HG03025 (cell line): ENCODE measurements at regions not wholly inside any gene's neighbourhood (a gene's known extent, or its start where the extent isn't known, plus 50 kb on each side); places are given as distances from the start of the nearest gene placed in this dataset.

Experiments
- ATAC-seq: cut with Tn5 transposase; IDR thresholded peaks from one replicate; pipeline ENCODE4 v1.9.1; 2021; ENCODE audit warnings: mild to moderate bottlenecking, moderate library complexity; ENCODE audit not compliant: unreplicated experiment, low FRiP score

- peak; percentile 37 for ATAC-seq
Observed at GRCh38 chr6:25035512-25036435, 100.0 kb upstream of the RIPOR2 start.

GRCh38 chr6:25036461-25036860 lies 100.7 kb upstream of the RIPOR2 start:
- ATAC-seq: no peak

DNA sequence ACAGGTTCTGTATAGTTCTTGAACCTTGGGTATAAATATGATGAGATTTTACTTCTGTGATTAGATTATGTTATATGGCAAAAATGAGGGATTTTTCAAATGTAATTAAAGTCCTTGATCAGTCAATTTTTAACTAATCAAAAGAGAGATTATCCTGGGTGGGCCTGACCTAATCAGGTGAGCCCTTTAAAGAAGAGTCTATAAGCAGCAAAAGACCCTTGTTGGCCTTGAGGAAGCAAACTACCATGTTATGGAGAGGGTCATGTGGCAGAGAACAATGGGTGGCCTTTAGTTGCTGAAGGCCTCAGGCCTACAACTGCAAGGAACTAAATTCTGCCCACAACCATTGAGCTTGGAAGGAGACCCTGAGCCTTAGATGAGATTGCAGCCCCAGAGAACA lies 102.5 kb upstream of the RIPOR2 start:
- no peak for ATAC-seq

DNA sequence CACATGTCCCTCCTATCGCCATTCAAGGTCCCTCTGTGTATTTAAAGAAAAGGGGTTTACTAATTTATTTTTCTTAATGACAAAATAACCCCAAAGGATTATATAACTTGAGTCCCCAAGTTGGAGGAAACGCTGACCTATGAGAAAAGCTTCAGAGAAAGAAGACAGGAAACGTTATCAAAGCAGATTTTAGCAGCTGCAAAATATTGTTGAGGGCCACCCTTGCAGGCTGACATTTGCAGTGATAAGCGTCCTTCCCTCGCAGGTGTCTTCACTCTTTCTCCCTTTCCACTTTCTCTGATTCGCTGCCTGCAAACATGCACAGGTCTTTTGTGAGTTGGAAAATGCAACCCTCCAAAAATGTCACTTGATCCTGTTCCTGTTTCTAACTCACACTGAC lies 103.2 kb upstream of the RIPOR2 start:
- no peak for ATAC-seq

DNA sequence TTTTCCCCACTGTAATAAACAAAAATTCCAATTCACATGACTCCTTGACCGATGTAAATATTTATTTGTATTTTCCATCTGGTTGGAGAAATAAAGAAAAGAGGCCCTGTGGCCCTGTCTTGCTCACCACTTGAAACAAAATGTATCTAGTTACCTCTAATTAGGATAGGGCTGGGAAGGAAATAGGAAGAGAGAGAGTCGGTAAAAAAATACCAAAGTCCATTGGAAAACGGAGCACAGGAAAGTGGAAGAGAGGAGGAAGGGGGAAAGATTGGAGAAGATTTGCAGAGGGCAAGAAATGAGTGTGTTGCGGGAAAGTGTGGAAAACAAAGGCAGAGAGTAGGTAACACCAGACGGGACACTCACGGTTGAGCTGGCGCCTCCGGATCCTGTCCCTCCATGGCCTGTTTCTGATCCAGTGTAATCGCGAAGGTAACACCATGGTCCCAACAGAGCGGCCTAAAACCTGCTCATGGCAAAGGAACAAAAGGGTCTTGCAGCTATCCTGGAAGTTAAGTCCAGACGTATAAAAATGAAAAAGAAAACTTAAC lies 105.8 kb upstream of the RIPOR2 start:
- no peak for ATAC-seq

GRCh38 chr6:25042036-25042521 lies 106.3 kb upstream of the RIPOR2 start:
- ATAC-seq: no peak

GRCh38 chr6:25042536-25042935 lies 106.8 kb upstream of the RIPOR2 start:
- ATAC-seq: no peak

GRCh38 chr6:25042984-25043725 lies 107.4 kb upstream of the RIPOR2 start:
- no peak for ATAC-seq

- ATAC-seq: no peak
Observed at GRCh38 chr6:25043892-25044291, 108.1 kb upstream of the RIPOR2 start.

DNA sequence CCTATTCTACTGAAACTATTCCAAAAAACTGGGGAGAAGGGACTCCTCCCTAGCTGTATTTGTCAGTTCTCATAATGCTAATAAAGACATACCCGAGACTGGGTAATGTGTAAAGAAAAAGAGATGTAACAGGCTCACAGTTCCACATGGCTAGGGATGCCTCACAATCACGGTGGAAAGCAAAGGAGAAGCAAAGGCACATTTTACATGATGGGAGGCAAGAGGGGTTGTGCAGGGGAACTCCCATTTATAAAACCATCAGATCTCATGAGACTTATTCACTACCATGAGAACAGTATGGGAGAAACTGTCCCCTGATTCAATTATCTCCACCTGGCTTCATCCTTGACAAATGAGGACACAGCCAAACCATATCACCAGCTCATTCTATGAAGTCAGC lies 111.2 kb upstream of the RIPOR2 start:
- ATAC-seq: no peak

- no peak for ATAC-seq
Observed at GRCh38 chr6:25050356-25050755, 114.6 kb upstream of the RIPOR2 start.

GRCh38 chr6:25051083-25051482 lies 115.3 kb upstream of the RIPOR2 start:
- ATAC-seq: no peak

GRCh38 chr6:25052181-25052580 lies 116.4 kb upstream of the RIPOR2 start:
- no peak for ATAC-seq

DNA sequence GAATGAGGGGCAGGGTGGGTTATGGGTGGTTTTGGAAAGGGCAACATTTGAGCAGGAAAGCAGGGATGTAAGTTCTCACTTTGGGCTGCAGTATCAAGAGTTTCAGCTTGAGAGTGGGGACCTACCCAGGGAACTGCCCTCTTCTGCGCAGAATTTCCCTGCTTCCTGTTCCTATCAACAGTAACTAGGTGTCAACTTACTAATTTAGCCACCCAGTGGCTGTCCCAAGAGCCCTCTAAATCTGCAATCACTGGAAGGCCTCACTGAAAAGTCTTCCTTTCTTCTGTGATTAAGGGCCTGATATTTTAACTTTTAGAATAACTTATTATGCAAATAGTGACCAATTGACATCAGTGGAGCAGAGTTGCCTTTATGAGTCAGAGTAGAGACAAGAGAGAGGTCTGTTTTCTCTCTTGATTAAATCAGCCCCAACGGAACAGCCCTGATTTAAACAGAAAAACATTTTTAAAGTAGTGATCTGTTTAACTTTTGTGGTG lies 118.2 kb upstream of the RIPOR2 start:
- no peak for ATAC-seq

GRCh38 chr6:25054469-25054868 lies 118.7 kb upstream of the RIPOR2 start:
- no peak for ATAC-seq

- peak; percentile 52 for ATAC-seq
Observed at GRCh38 chr6:25056130-25056529, 120.4 kb upstream of the RIPOR2 start.

- ATAC-seq: no peak
Observed at GRCh38 chr6:25057111-25057905, 121.5 kb upstream of the RIPOR2 start.

DNA sequence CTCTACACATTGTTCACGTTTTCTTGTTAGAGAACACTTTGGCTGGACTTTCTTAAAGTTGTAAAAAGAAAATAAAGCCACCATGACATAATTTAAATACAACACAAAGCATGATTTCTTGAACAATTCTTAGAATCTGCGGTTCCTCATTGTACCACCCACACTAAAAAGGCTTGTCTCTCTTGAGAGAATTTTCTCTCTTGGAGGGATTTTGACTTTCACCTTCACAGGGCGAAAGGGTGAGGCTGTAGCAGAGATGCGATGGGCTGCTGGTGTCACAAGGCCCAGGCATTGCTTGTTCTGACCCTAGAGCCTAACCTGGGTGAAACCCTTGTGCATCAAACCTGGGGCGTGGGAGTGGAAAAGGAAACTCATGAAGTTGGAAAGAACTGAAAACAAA lies 122.7 kb upstream of the RIPOR2 start:
- ATAC-seq: no peak

- ATAC-seq: no peak
Observed at GRCh38 chr6:25058941-25059340, 123.2 kb upstream of the RIPOR2 start.

DNA sequence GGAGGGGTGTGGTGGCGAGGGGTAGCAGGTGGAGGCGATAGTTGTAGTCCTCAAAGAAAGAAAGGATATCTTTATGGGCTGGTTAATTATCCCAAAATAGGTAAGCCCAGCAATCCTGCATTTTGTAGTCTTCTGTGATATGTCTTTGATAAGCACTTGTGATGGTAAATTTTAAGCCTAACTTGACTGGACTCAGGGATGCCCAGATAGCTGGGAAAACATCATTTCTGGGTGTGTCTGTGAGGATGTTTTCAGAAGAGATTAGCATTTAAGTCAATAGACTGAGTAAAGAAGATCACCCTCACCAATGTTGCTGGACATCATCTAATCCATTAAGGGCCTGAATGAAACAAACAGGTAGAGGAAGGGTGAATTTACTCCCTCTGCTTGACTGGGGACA lies 124.8 kb upstream of the RIPOR2 start:
- ATAC-seq: no peak
